ENCODE measurements at regions not wholly inside any gene's neighbourhood (a gene's known extent, or its start where the extent isn't known, plus 50 kb on each side); places are given as distances from the start of the nearest gene placed in this dataset.

GRCh38 chr11:45471266-45471665 is 185.1 kb upstream of the SYT13 start:
- WGBS (ENCODE audit: insufficient coverage) = 96% methylated on average over 4 of the region's 4 CpGs
- DNase-seq (ENCODE audit: low read depth in 4 of 6, low spot score in 6 of 6) = no peak
- Histone ChIP-seq H3K4me1 (ENCODE audit: control insufficient read depth, insufficient read depth, low read length) (peaks cover 34% of the 10 kb centered on the region), H3K4me3 (ENCODE audit: low read depth, low read length) (no peak overlapping the region), H3K27ac (ENCODE audit: low read depth, low read length) (no peak overlapping the region), H3K36me3 (ENCODE audit: control insufficient read depth, insufficient read depth, low read length) (no peaks in the 10 kb centered on the region), H3K27me3 (ENCODE audit: control insufficient read depth, insufficient read depth, low read length) (no peaks in the 10 kb centered on the region), H3K9me3 (ENCODE audit: control insufficient read depth, insufficient read depth, low read length) (no peaks in the 10 kb centered on the region)

GRCh38 chr11:45470794-45471167 is 184.6 kb upstream of the SYT13 start:
- Histone ChIP-seq H3K4me3 (ENCODE audit: low read depth, low read length) (no peak overlapping the region), H3K27ac (ENCODE audit: low read depth, low read length) (no peak overlapping the region), H3K4me1 (ENCODE audit: control insufficient read depth, insufficient read depth, low read length) (peaks cover 34% of the 10 kb centered on the region), H3K36me3 (ENCODE audit: control insufficient read depth, insufficient read depth, low read length) (no peaks in the 10 kb centered on the region), H3K27me3 (ENCODE audit: control insufficient read depth, insufficient read depth, low read length) (no peaks in the 10 kb centered on the region), H3K9me3 (ENCODE audit: control insufficient read depth, insufficient read depth, low read length) (no peaks in the 10 kb centered on the region)
- 86% methylated on average over 3 of the region's 3 CpGs for WGBS (ENCODE audit: insufficient coverage)
- DNase-seq (ENCODE audit: low read depth in 4 of 6, low spot score in 6 of 6) = no peak

DNA sequence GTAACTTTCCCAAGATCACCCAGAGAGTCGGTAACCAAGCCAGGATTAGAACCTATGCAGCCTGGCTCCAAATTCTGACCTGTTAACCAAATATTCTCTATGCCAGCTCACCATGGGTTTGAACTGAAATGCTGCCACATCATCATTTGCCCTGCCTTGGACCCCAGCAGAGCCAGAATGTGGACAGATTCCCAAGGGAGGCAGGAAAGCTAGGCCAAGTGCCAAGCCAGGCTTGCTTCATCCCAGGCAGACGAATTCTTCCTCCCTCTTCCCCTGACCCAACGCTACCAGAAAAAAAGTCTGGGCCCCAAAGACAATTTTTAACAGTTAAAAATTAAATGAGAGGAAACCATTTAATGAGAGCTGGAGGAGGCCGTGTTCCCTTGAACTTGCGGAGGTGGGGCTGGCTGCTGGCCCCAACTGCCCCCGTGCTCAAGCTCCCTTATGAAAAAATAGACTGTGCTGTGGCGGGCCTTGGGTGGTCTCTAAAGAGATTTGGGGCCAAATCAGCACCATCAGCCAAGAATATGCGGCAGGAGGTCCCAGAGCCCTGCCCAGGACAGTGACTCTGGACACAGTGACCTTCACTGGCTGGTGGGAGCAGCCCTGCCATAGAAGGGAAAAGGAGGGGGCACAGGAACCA is 184.1 kb upstream of the SYT13 start:
- H3K4me3 ChIP-seq (ENCODE audit: low read depth, low read length) = no peak overlapping the region
- 74% methylated on average over 6 of the region's 8 CpGs for WGBS (ENCODE audit: insufficient coverage)
- no peak overlapping the region for H3K27ac ChIP-seq (ENCODE audit: low read depth, low read length)
- H3K4me1 ChIP-seq (ENCODE audit: control insufficient read depth, insufficient read depth, low read length) = peaks cover 34% of the 10 kb centered on the region
- no peaks in the 10 kb centered on the region for H3K27me3 ChIP-seq (ENCODE audit: control insufficient read depth, insufficient read depth, low read length)
- H3K9me3 ChIP-seq (ENCODE audit: control insufficient read depth, insufficient read depth, low read length) = no peaks in the 10 kb centered on the region
- peak in 1 of 6 donors; percentile 32 for DNase-seq (ENCODE audit: low read depth in 4 of 6, low spot score in 6 of 6)
- H3K36me3 ChIP-seq (ENCODE audit: control insufficient read depth, insufficient read depth, low read length) = no peaks in the 10 kb centered on the region

- H3K9me3 ChIP-seq (ENCODE audit: control insufficient read depth, insufficient read depth, low read length) = no peaks in the 10 kb centered on the region
- H3K4me1 ChIP-seq (ENCODE audit: control insufficient read depth, insufficient read depth, low read length) = peaks cover 26% of the 10 kb centered on the region
- no peak overlapping the region for H3K27ac ChIP-seq (ENCODE audit: low read depth, low read length)
- no peaks in the 10 kb centered on the region for H3K36me3 ChIP-seq (ENCODE audit: control insufficient read depth, insufficient read depth, low read length)
- WGBS (ENCODE audit: insufficient coverage) = 37% methylated on average over 7 of the region's 7 CpGs
- H3K4me3 ChIP-seq (ENCODE audit: low read depth, low read length) = no peak overlapping the region
- H3K27me3 ChIP-seq (ENCODE audit: control insufficient read depth, insufficient read depth, low read length) = no peaks in the 10 kb centered on the region
- no peak for DNase-seq (ENCODE audit: low read depth in 4 of 6, low spot score in 6 of 6)
Measured at GRCh38 chr11:45468267-45468856, 182.2 kb upstream of the SYT13 start.

DNA sequence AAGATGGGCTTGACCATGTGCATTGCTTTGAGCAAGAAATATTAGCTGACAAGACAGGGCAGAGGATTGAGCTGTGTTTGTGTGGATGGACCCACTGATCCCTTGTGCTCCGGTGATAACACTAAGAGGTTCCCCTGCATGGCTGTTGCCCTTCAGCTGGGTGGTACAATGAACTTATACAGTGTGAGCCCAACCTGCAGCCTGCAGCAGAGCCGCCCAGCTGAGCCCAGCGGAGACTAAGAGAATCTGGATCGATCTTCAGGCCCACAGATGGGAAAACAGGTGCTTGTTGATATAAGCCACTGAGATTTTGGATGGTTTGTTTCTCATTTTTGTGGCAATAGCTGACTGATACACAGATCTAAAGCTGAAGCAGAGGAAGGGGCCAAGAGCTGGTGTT is 177.4 kb upstream of the SYT13 start:
- WGBS (ENCODE audit: insufficient coverage) = 95% methylated on average over 4 of the region's 4 CpGs
- Histone ChIP-seq H3K27me3 (ENCODE audit: control insufficient read depth, insufficient read depth, low read length) (no peaks in the 10 kb centered on the region), H3K9me3 (ENCODE audit: control insufficient read depth, insufficient read depth, low read length) (no peaks in the 10 kb centered on the region), H3K4me3 (ENCODE audit: low read depth, low read length) (no peak overlapping the region), H3K4me1 (ENCODE audit: control insufficient read depth, insufficient read depth, low read length) (peaks cover 15% of the 10 kb centered on the region), H3K36me3 (ENCODE audit: control insufficient read depth, insufficient read depth, low read length) (no peaks in the 10 kb centered on the region), H3K27ac (ENCODE audit: low read depth, low read length) (no peak overlapping the region)
- DNase-seq (ENCODE audit: low read depth in 4 of 6, low spot score in 6 of 6) = no peak

DNA sequence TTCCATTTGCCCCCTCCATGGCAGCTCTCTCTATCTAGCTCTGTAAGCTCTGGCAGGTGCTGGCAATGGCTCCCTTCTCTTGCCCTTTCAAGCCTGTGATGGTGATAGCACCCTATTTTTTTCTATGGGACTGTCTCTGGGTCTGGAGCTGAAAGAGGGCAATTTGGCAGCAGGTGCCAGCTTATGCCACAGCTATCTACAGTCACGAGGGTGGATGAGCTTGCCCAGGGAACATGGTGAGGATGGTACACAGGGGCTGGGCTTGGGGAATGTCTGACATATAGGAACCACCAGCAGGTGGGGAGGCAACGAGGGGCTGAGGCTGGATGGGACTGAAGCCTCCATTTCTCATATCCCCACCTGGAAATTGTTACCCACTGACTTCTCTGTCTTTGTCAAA is 175.4 kb upstream of the SYT13 start:
- no peak for DNase-seq (ENCODE audit: low read depth in 4 of 6, low spot score in 6 of 6)
- H3K27ac ChIP-seq (ENCODE audit: low read depth, low read length) = no peak overlapping the region
- no peaks in the 10 kb centered on the region for H3K9me3 ChIP-seq (ENCODE audit: control insufficient read depth, insufficient read depth, low read length)
- H3K4me1 ChIP-seq (ENCODE audit: control insufficient read depth, insufficient read depth, low read length) = peaks cover 7% of the 10 kb centered on the region
- no peaks in the 10 kb centered on the region for H3K36me3 ChIP-seq (ENCODE audit: control insufficient read depth, insufficient read depth, low read length)
- H3K4me3 ChIP-seq (ENCODE audit: low read depth, low read length) = no peak overlapping the region
- no CpG with 5 or more reads among the region's 2 CpGs for WGBS (ENCODE audit: insufficient coverage)
- H3K27me3 ChIP-seq (ENCODE audit: control insufficient read depth, insufficient read depth, low read length) = no peaks in the 10 kb centered on the region

- H3K9me3 ChIP-seq (ENCODE audit: control insufficient read depth, insufficient read depth, low read length) = no peaks in the 10 kb centered on the region
- H3K4me1 ChIP-seq (ENCODE audit: control insufficient read depth, insufficient read depth, low read length) = peaks cover 7% of the 10 kb centered on the region
- no peaks in the 10 kb centered on the region for H3K27me3 ChIP-seq (ENCODE audit: control insufficient read depth, insufficient read depth, low read length)
- no peaks in the 10 kb centered on the region for H3K36me3 ChIP-seq (ENCODE audit: control insufficient read depth, insufficient read depth, low read length)
- no peak overlapping the region for H3K4me3 ChIP-seq (ENCODE audit: low read depth, low read length)
- WGBS (ENCODE audit: insufficient coverage) = 100% methylated on average over 3 of the region's 5 CpGs
- no peak overlapping the region for H3K27ac ChIP-seq (ENCODE audit: low read depth, low read length)
- DNase-seq (ENCODE audit: low read depth in 4 of 6, low spot score in 6 of 6) = no peak
Measured at GRCh38 chr11:45459491-45459890, 173.3 kb upstream of the SYT13 start.

DNA sequence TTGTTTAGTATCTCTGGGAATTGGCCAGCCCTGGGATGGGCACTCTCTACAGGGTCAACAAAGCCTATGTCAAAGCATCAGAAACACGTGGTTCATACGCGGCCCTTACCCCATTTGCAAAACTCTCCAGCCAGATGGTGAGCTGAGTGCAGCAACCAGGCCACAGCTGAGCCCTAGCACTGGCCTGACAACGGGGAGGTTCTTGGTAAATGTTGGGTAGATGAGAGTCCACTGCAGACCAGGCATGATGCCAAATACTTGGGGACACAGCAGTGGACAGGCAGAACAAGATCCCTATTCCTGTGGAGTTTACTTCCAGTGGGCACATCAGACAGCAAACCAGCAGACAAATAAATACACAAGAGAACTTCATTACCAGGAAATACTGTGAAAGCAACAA is 172.1 kb upstream of the SYT13 start:
- Histone ChIP-seq H3K27ac (ENCODE audit: low read depth, low read length) (no peak overlapping the region), H3K4me3 (ENCODE audit: low read depth, low read length) (no peak overlapping the region), H3K36me3 (ENCODE audit: control insufficient read depth, insufficient read depth, low read length) (no peaks in the 10 kb centered on the region), H3K27me3 (ENCODE audit: control insufficient read depth, insufficient read depth, low read length) (no peaks in the 10 kb centered on the region), H3K4me1 (ENCODE audit: control insufficient read depth, insufficient read depth, low read length) (peaks cover 7% of the 10 kb centered on the region), H3K9me3 (ENCODE audit: control insufficient read depth, insufficient read depth, low read length) (no peaks in the 10 kb centered on the region)
- WGBS (ENCODE audit: insufficient coverage) = 49% methylated on average over 2 of the region's 4 CpGs
- DNase-seq (ENCODE audit: low read depth in 4 of 6, low spot score in 6 of 6) = no peak

DNA sequence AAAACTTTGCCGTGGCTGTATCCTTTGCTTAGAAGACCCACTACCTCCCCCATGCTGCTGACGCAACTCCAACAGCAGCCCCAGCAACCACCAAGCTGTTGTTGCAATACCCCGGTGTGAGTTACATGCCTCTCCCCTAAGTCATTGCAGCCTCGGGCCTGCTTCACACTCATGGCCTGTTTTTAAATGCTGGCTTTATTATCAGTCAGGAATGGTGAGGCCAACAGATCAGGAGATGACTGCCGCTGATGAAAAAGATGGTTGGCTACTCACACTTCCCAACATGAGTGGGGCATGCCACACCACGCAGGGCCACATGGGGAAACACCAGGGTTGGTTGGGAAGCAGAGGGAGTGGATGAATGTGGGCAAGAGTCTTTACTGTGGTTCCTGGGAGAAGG is 171.5 kb upstream of the SYT13 start:
- Histone ChIP-seq H3K27me3 (ENCODE audit: control insufficient read depth, insufficient read depth, low read length) (no peaks in the 10 kb centered on the region), H3K36me3 (ENCODE audit: control insufficient read depth, insufficient read depth, low read length) (no peaks in the 10 kb centered on the region), H3K27ac (ENCODE audit: low read depth, low read length) (no peak overlapping the region), H3K4me3 (ENCODE audit: low read depth, low read length) (no peak overlapping the region), H3K9me3 (ENCODE audit: control insufficient read depth, insufficient read depth, low read length) (no peaks in the 10 kb centered on the region), H3K4me1 (ENCODE audit: control insufficient read depth, insufficient read depth, low read length) (peaks cover 7% of the 10 kb centered on the region)
- WGBS (ENCODE audit: insufficient coverage) = 86% methylated on average over 4 of the region's 6 CpGs
- no peak for DNase-seq (ENCODE audit: low read depth in 4 of 6, low spot score in 6 of 6)

GRCh38 chr11:45456686-45457085 is 170.5 kb upstream of the SYT13 start:
- DNase-seq (ENCODE audit: low read depth in 4 of 6, low spot score in 6 of 6) = no peak

More at GRCh38 chr11:45456686-45457085, 170.5 kb upstream of the SYT13 start:
- WGBS (ENCODE audit: insufficient coverage) = 87% methylated on average over 6 of the region's 6 CpGs
- H3K9me3 ChIP-seq (ENCODE audit: control insufficient read depth, insufficient read depth, low read length) = no peaks in the 10 kb centered on the region
- no peaks in the 10 kb centered on the region for H3K36me3 ChIP-seq (ENCODE audit: control insufficient read depth, insufficient read depth, low read length)
- H3K4me1 ChIP-seq (ENCODE audit: control insufficient read depth, insufficient read depth, low read length) = peaks cover 7% of the 10 kb centered on the region
- H3K27me3 ChIP-seq (ENCODE audit: control insufficient read depth, insufficient read depth, low read length) = no peaks in the 10 kb centered on the region
- H3K4me3 ChIP-seq (ENCODE audit: low read depth, low read length) = no peak overlapping the region
- no peak overlapping the region for H3K27ac ChIP-seq (ENCODE audit: low read depth, low read length)

Measured in spinal cord (tissue), 9 donors.